Stromal cell of bone marrow (primary cell): ENCODE measurements at regions not wholly inside any gene's neighbourhood (a gene's known extent, or its start where the extent isn't known, plus 50 kb on each side); places are given as distances from the start of the nearest gene placed in this dataset.

ENCODE experiments used
- DNase-seq: peaks from one replicate; pipeline ENCODE4 v3.0.0-alpha.2; 2012; ENCODE audit warnings: low read depth

- no peak for DNase-seq
Measured at GRCh38 chr2:208545403-208546042, 138.9 kb downstream of the PTH2R start.

GRCh38 chr2:208546107-208546506 is 139.5 kb downstream of the PTH2R start:
- DNase-seq, result no peak

- DNase-seq, result no peak
Measured at GRCh38 chr2:208546860-208547650, 140.5 kb downstream of the PTH2R start.

- DNase-seq, result no peak
Measured at GRCh38 chr2:208548700-208549099, 142.1 kb downstream of the PTH2R start.

GRCh38 chr2:208549546-208550158 is 143.1 kb downstream of the PTH2R start:
- DNase-seq, result no peak

- no peak for DNase-seq
Measured at GRCh38 chr2:208552943-208553342, 146.4 kb downstream of the PTH2R start.

GRCh38 chr2:208556983-208557484 is 150.4 kb downstream of the PTH2R start:
- no peak for DNase-seq

GRCh38 chr2:208565690-208566416 is 159.3 kb downstream of the PTH2R start:
- no peak for DNase-seq

- DNase-seq, result no peak
Measured at GRCh38 chr2:208568203-208568602, 161.6 kb downstream of the PTH2R start.

- DNase-seq, result no peak
Measured at GRCh38 chr2:208570066-208570465, 163.5 kb downstream of the PTH2R start.

- no peak for DNase-seq
Measured at GRCh38 chr2:208570851-208571763, 164.5 kb downstream of the PTH2R start.

GRCh38 chr2:208571764-208572131 is 165.2 kb downstream of the PTH2R start:
- no peak for DNase-seq

- no peak for DNase-seq
Measured at GRCh38 chr2:208573569-208573968, 167.0 kb downstream of the PTH2R start.

- no peak for DNase-seq
Measured at GRCh38 chr2:208579678-208580077, 173.1 kb downstream of the PTH2R start.

- DNase-seq, result no peak
Measured at GRCh38 chr2:208584378-208584985, 177.9 kb downstream of the PTH2R start.

- DNase-seq, result no peak
Measured at GRCh38 chr2:208586516-208586915, 179.9 kb downstream of the PTH2R start.

- DNase-seq, result no peak
Measured at GRCh38 chr2:208594642-208595385, 188.2 kb downstream of the PTH2R start.

- no peak for DNase-seq
Measured at GRCh38 chr2:208595386-208596275, 189.0 kb downstream of the PTH2R start.

- DNase-seq, result no peak
Measured at GRCh38 chr2:208607694-208608093, 201.1 kb downstream of the PTH2R start.
